GM12891 (cell line): ENCODE measurements at regions not wholly inside any gene's neighbourhood (a gene's known extent, or its start where the extent isn't known, plus 50 kb on each side); places are given as distances from the start of the nearest gene placed in this dataset.

Experiments
- POLR2A ChIP-seq: IDR thresholded peaks from 2 replicates; pipeline ENCODE4 v1.6.1; 2011; ENCODE audit warnings: low read depth, low read length, control low read depth
- POLR2AphosphoS5 ChIP-seq: IDR thresholded peaks from 2 replicates; pipeline ENCODE4 v1.6.1; 2011; ENCODE audit warnings: low read depth, low read length, control low read depth
- POU2F2 ChIP-seq: IDR thresholded peaks from 2 replicates; pipeline ENCODE4 v1.6.1; 2011; ENCODE audit warnings: low read depth, mild to moderate bottlenecking, control low read depth, low read length, moderate library complexity

DNA sequence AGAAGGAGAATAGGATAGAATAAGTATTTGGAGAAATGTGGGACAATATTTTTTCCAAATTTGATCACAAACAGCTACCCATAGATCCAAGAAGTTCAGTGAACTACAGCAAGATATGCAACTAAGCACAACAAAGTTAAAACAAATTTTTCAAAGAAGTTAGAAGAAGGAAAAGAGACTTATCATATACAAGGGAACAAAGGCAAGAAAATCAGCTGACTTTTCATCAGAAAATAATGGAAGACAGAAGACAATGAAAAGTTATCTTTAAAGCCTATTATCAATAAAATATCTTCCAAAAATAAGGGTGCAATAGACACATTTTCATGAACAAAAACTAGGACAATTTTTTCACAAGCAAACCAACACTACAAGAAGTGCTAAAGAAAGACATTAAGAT lies 202.8 kb upstream of the FN1 start:
- TF ChIP-seq POLR2A (no peak), POU2F2 (no peak), POLR2AphosphoS5 (no peak)
